SK-N-SH treated with all-trans-retinoic acid at 6 μM for 48 hours (cell line): ENCODE measurements at regions not wholly inside any gene's neighbourhood (a gene's known extent, or its start where the extent isn't known, plus 50 kb on each side); places are given as distances from the start of the nearest gene placed in this dataset.

ENCODE experiments used
- ATAC-seq: fragments of 200-7000 bp; cut with Tn5 transposase; 3 replicates; pipeline ENCODE4 v1.9.1; 2020; ENCODE audit warnings: mild to moderate bottlenecking, moderate library complexity
- ARNTL ChIP-seq: fragments of 450-650 bp; formaldehyde crosslinking; IDR thresholded peaks from 2 replicates; pipeline ENCODE4 v1.5.0; 2020; ENCODE audit warnings: low read depth, mild to moderate bottlenecking, moderate library complexity, borderline replicate concordance
- BACH2 ChIP-seq: fragments of 250-450 bp; sonication (Bioruptor Pico); IDR thresholded peaks from 2 replicates; pipeline ENCODE4 v1.9.0; 2021; ENCODE audit warnings: mild to moderate bottlenecking, borderline replicate concordance
- CSDC2 ChIP-seq: fragments of 250-450 bp; sonication (Bioruptor Pico); IDR thresholded peaks from 2 replicates; pipeline ENCODE4 v1.5.0; 2020; ENCODE audit warnings: mild to moderate bottlenecking, moderate library complexity
- CSRNP3 ChIP-seq: fragments of 250-450 bp; sonication (Bioruptor Pico); IDR thresholded peaks from 2 replicates; pipeline ENCODE4 v1.5.1; 2021; ENCODE audit warnings: mild to moderate bottlenecking, moderate library complexity
- ESRRG ChIP-seq: fragments of 250-450 bp; sonication (Bioruptor Pico); IDR thresholded peaks from 2 replicates; pipeline ENCODE4 v1.6.1; 2021; ENCODE audit warnings: mild to moderate bottlenecking
- GLIS3 ChIP-seq: fragments of 250-450 bp; sonication (Bioruptor Pico); IDR thresholded peaks from 2 replicates; pipeline ENCODE4 v1.5.0; 2020; ENCODE audit warnings: mild to moderate bottlenecking, moderate library complexity
- ISL1 ChIP-seq: fragments of 250-450 bp; sonication (Bioruptor Pico); IDR thresholded peaks from 2 replicates; pipeline ENCODE4 v2.1.2; 2022; ENCODE audit warnings: mild to moderate bottlenecking, moderate library complexity
- OSR1 ChIP-seq: fragments of 250-450 bp; sonication (Bioruptor Pico); IDR thresholded peaks from 2 replicates; pipeline ENCODE4 v1.8.0; 2022; ENCODE audit warnings: moderate library complexity, mild to moderate bottlenecking, inconsistent platforms
- PPARA ChIP-seq: fragments of 250-450 bp; sonication (Bioruptor Pico); IDR thresholded peaks from 2 replicates; pipeline ENCODE4 v1.5.0; 2020; ENCODE audit warnings: mild to moderate bottlenecking, borderline replicate concordance
- RARB ChIP-seq: fragments of 250-450 bp; sonication (Bioruptor Pico); IDR thresholded peaks from 2 replicates; pipeline ENCODE4 v1.8.0; 2021; ENCODE audit warnings: mild to moderate bottlenecking, moderate library complexity
- SNAI2 ChIP-seq: fragments of 250-450 bp; sonication (Bioruptor Pico); IDR thresholded peaks from 2 replicates; pipeline ENCODE4 v1.5.0; 2020; ENCODE audit warnings: mild to moderate bottlenecking, moderate library complexity
- TOX ChIP-seq: fragments of 250-450 bp; sonication (Bioruptor Pico); IDR thresholded peaks from 2 replicates; pipeline ENCODE4 v1.8.0; 2021; ENCODE audit warnings: mild to moderate bottlenecking, moderate library complexity, borderline replicate concordance
- ZC3H10 ChIP-seq: fragments of 250-450 bp; sonication (Bioruptor Pico); IDR thresholded peaks from 2 replicates; pipeline ENCODE4 v1.5.1; 2021; ENCODE audit warnings: mild to moderate bottlenecking, moderate library complexity
- ZFP3 ChIP-seq: fragments of 250-450 bp; sonication (Bioruptor Pico); IDR thresholded peaks from 2 replicates; pipeline ENCODE4 v1.5.0; 2020; ENCODE audit warnings: mild to moderate bottlenecking, moderate library complexity
- ZFP30 ChIP-seq: fragments of 450-650 bp; formaldehyde crosslinking; IDR thresholded peaks from 2 replicates; pipeline ENCODE4 v1.5.0; 2022; ENCODE audit warnings: mild to moderate bottlenecking, moderate library complexity
- ZNF565 ChIP-seq: fragments of 450-650 bp; formaldehyde crosslinking; conservative IDR thresholded peaks from 2 replicates; pipeline ENCODE4 v1.5.0; 2020; ENCODE audit warnings: low read depth, mild to moderate bottlenecking, moderate library complexity
- ZNF70 ChIP-seq: fragments of 450-650 bp; formaldehyde crosslinking; IDR thresholded peaks from 2 replicates; pipeline ENCODE4 v1.5.0; 2020; ENCODE audit warnings: mild to moderate bottlenecking, moderate library complexity
- ZNF8 ChIP-seq: fragments of 450-650 bp; formaldehyde crosslinking; IDR thresholded peaks from 2 replicates; pipeline ENCODE4 v1.5.0; 2020; ENCODE audit warnings: mild to moderate bottlenecking, moderate library complexity
- TF ChIP-seq, protein P1 (sequence below): fragments of 250-450 bp; sonication (Bioruptor Pico); IDR thresholded peaks from 2 replicates; pipeline ENCODE4 v1.5.0; 2020; ENCODE audit warnings: mild to moderate bottlenecking, moderate library complexity
- TF ChIP-seq, protein P2 (sequence below): fragments of 250-450 bp; sonication (Bioruptor Pico); IDR thresholded peaks from 2 replicates; pipeline ENCODE4 v1.8.0; 2020; ENCODE audit warnings: mild to moderate bottlenecking, moderate library complexity, borderline replicate concordance
- TF ChIP-seq, protein P3 (sequence below): fragments of 250-450 bp; sonication (Bioruptor Pico); IDR thresholded peaks from 2 replicates; pipeline ENCODE4 v1.5.1; 2020; ENCODE audit warnings: low read depth, mild to moderate bottlenecking, moderate library complexity
- TF ChIP-seq, protein P4 (sequence below): fragments of 250-450 bp; sonication (Bioruptor Pico); IDR thresholded peaks from 2 replicates; pipeline ENCODE4 v1.8.0; 2021; ENCODE audit warnings: low read depth, mild to moderate bottlenecking, moderate library complexity, borderline replicate concordance

DNA sequence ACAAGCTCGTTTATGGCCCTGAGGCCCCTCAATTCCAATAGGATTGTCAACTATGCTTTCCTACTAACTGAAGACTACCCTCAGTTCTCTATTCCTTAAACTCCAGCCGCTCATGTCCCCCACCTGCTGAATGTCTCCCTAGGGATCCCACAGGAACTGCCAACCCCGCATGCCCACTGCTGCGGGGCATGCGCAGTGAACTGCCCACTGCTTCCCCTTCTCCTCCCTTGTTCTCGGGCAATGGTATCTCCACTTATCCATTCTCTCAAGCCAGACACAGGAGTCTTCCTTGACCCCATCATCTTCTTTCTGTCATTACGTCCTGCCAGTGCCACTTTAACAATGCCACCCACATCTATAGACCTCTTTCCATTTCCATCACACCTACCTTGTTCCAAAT, 90.0 kb downstream of the FGF18 start:
- ATAC-seq, result no peak
- TF ChIP-seq, protein P1, sequence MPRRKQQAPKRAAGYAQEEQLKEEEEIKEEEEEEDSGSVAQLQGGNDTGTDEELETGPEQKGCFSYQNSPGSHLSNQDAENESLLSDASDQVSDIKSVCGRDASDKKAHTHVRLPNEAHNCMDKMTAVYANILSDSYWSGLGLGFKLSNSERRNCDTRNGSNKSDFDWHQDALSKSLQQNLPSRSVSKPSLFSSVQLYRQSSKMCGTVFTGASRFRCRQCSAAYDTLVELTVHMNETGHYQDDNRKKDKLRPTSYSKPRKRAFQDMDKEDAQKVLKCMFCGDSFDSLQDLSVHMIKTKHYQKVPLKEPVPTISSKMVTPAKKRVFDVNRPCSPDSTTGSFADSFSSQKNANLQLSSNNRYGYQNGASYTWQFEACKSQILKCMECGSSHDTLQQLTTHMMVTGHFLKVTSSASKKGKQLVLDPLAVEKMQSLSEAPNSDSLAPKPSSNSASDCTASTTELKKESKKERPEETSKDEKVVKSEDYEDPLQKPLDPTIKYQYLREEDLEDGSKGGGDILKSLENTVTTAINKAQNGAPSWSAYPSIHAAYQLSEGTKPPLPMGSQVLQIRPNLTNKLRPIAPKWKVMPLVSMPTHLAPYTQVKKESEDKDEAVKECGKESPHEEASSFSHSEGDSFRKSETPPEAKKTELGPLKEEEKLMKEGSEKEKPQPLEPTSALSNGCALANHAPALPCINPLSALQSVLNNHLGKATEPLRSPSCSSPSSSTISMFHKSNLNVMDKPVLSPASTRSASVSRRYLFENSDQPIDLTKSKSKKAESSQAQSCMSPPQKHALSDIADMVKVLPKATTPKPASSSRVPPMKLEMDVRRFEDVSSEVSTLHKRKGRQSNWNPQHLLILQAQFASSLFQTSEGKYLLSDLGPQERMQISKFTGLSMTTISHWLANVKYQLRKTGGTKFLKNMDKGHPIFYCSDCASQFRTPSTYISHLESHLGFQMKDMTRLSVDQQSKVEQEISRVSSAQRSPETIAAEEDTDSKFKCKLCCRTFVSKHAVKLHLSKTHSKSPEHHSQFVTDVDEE (CRISPR knock-in tag), result no peak
- TF ChIP-seq ARNTL (CRISPR knock-in tag), result no peak
- no peak for TF ChIP-seq ZNF70 (CRISPR knock-in tag)
- TF ChIP-seq, protein P2, sequence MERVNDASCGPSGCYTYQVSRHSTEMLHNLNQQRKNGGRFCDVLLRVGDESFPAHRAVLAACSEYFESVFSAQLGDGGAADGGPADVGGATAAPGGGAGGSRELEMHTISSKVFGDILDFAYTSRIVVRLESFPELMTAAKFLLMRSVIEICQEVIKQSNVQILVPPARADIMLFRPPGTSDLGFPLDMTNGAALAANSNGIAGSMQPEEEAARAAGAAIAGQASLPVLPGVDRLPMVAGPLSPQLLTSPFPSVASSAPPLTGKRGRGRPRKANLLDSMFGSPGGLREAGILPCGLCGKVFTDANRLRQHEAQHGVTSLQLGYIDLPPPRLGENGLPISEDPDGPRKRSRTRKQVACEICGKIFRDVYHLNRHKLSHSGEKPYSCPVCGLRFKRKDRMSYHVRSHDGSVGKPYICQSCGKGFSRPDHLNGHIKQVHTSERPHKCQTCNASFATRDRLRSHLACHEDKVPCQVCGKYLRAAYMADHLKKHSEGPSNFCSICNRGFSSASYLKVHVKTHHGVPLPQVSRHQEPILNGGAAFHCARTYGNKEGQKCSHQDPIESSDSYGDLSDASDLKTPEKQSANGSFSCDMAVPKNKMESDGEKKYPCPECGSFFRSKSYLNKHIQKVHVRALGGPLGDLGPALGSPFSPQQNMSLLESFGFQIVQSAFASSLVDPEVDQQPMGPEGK, result no peak
- TF ChIP-seq ZNF565, result no peak
- no peak for TF ChIP-seq RARB
- TF ChIP-seq PPARA, result no peak
- TF ChIP-seq ESRRG, result no peak
- no peak for TF ChIP-seq CSRNP3 (CRISPR knock-in tag)
- no peak for TF ChIP-seq ZFP30 (CRISPR knock-in tag)

DNA sequence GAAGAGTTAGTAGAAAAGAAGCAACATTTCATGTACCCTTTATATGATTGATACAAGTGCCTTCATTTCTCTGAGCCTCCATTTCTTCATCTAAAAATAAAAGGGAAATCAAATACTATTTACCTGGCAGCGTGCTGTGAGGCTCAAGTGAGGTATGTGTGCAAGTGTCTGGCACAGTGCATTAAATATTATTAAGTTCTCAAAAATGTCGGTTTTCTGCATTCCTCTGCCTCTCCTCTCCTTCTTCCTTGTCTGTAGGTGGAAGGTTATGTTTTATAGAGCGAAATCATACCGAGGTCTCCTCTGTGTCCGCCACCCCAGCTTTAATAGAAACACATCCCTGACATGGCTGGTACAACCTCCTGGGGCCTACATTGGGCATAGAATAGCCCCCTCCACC, 93.0 kb downstream of the FGF18 start:
- no peak for ATAC-seq

More for the DNA sequence above, 93.0 kb downstream of the FGF18 start:
- TF ChIP-seq CSRNP3 (CRISPR knock-in tag) (no peak), TOX (CRISPR knock-in tag) (no peak), SNAI2 (no peak), ZC3H10 (CRISPR knock-in tag) (no peak), ESRRG (no peak), ZNF70 (CRISPR knock-in tag) (no peak), GLIS3 (CRISPR knock-in tag) (no peak), ZNF8 (CRISPR knock-in tag) (no peak), OSR1 (CRISPR knock-in tag) (no peak), ISL1 (no peak), CSDC2 (CRISPR knock-in tag) (no peak), ZFP3 (CRISPR knock-in tag) (no peak), BACH2 (CRISPR knock-in tag) (no peak)
- TF ChIP-seq, protein P2, result no peak
- TF ChIP-seq, protein P3, sequence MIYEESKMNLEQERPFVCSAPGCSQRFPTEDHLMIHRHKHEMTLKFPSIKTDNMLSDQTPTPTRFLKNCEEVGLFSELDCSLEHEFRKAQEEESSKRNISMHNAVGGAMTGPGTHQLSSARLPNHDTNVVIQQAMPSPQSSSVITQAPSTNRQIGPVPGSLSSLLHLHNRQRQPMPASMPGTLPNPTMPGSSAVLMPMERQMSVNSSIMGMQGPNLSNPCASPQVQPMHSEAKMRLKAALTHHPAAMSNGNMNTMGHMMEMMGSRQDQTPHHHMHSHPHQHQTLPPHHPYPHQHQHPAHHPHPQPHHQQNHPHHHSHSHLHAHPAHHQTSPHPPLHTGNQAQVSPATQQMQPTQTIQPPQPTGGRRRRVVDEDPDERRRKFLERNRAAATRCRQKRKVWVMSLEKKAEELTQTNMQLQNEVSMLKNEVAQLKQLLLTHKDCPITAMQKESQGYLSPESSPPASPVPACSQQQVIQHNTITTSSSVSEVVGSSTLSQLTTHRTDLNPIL (CRISPR knock-in tag), result no peak
- TF ChIP-seq, protein P4, sequence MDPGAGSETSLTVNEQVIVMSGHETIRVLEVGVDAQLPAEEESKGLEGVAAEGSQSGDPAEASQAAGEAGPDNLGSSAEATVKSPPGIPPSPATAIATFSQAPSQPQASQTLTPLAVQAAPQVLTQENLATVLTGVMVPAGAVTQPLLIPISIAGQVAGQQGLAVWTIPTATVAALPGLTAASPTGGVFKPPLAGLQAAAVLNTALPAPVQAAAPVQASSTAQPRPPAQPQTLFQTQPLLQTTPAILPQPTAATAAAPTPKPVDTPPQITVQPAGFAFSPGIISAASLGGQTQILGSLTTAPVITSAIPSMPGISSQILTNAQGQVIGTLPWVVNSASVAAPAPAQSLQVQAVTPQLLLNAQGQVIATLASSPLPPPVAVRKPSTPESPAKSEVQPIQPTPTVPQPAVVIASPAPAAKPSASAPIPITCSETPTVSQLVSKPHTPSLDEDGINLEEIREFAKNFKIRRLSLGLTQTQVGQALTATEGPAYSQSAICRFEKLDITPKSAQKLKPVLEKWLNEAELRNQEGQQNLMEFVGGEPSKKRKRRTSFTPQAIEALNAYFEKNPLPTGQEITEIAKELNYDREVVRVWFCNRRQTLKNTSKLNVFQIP, result no peak
